H4 (cell line): ENCODE measurements at regions not wholly inside any gene's neighbourhood (a gene's known extent, or its start where the extent isn't known, plus 50 kb on each side); places are given as distances from the start of the nearest gene placed in this dataset.
"Not testable (repeated sequence)": the region's sequence is repeated elsewhere in the genome, so short reads cannot be mapped to it uniquely, and the experiment has no call there.

ENCODE experiments used
- DNase-seq: peaks from one replicate; pipeline ENCODE4 v3.0.0-alpha.2; 2015; ENCODE audit warnings: low spot score

DNA sequence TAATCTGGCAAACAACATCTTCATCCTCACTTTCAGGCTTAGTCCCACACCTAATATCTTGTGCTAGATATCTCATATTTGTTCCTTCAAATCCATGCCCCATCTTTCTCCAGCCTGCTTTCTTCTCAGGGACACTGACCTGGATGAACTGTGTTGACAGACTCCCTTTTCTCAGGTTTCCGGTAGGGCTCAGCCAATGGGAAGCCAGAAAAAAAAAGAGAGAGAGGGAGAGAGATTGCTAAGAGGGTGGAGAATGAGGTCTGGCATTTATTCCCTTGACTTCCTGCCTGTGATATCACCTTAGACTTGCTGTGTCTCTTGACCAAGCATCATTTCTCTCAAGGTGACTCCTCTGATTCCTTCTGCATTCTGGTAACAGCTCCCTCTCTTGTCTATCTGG is 145.6 kb upstream of the ABI3BP start:
- no peak for DNase-seq

DNA sequence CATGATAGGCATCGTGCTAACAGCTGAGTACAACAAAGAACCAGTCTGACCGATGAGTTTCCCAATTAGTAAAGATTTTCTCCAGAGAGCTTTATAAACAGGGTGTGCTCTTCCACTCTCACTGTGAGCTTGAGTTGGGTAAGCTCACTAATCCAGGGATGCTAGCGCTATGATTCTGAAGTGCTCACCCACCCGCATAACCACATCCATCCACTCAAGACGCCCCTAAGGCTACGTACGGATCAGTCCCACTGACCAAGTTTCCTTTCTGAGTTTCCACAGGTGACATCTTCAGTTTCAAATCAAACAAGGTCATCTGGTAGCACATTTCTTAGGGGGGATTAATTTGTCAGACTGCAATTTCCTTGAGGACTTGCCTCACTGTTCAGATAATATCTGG is 141.1 kb upstream of the ABI3BP start:
- DNase-seq = no peak

DNA sequence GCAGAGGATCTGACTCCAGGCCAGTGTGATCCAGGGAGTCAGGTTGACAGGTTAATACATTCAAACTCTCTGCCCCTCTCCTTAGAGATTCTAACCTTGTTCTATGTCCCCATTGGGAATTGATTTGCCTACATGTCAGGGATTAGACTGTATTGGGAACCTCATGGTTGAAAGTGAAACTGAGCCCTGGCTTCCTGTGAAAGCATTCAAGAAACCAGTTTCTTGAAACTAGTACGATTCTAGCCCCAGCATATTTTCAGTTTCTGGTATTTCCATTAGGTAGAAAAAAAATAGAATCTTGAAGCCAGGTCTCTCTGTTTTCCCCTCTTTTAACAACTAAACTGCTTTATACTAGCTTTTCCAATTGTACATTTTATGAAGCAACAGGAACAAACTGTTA is 140.4 kb upstream of the ABI3BP start:
- DNase-seq = no peak

DNA sequence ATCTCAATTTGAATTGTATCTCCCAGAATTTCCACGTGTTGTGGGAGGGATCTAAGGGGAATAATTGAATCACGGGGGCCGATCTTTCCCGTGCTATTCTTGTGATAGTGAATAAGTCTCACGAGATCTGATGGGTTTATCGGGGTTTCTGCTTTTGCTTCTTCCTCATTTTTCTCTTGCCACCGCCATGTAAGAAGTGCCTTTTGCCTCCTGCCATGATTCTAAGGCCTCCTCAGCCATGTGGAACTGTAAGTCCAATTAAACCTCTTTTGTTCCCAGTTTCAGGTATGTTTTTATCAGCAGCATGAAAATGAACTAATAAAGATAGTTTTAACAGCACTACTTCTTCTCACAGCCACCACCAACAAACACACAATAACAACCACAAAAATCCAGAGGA is 140.0 kb upstream of the ABI3BP start:
- not testable (repeated sequence) for DNase-seq

DNA sequence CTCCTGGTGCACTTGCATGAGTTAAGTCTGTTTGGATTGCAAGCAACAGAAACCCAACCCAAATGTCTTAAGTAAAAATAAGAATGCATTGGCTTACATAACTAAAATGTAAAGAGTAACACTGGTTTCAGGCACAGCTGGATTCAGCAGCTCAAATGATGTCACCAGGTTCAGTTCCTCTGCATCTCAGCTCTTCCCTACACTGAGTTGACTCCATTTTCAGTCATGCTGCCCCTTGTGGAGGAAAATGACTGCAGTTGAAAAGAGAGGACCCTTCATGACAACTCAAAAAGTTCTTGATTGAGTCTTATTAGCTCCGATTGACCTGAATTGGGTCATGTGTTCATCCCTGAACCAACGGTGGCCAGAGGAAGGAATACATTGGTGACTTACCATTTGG is 138.5 kb upstream of the ABI3BP start:
- DNase-seq = no peak

DNA sequence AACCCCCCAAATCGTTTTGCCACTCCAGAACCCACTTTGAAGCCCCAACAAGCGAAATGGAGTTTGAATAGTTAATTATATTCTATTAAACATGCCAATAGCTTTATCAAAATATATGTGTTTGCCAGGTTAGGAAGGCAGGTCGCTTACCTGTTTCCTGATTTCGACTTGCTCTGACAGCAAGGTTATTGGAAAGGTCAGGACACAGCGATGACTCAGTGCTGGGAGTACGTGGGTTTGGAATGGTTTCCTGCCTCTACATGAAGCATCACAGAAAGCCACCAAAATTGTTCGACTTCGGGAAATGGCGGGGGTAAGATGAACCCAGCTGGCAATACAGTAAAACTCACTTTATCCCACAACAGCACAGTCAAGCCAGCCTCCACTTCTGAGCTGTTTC is 135.6 kb upstream of the ABI3BP start:
- no peak for DNase-seq

DNA sequence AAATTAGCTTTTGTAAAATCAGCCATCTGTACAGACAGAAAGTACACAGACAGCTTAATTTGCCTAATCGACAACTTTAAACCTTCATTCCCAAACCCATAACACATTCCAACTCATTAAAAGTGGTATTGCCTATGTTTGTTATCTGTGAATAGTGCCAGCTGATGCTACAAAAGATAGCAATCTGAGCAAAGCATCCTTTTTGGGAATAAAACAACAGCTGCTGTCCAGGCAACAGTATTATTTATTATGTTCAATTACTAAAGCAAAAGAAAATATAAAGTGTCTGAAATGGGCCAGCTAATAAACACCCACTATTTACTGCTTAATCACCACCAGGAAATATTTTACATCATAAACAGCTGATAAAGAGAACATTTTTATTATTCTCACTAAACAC is 134.8 kb upstream of the ABI3BP start:
- DNase-seq = no peak

DNA sequence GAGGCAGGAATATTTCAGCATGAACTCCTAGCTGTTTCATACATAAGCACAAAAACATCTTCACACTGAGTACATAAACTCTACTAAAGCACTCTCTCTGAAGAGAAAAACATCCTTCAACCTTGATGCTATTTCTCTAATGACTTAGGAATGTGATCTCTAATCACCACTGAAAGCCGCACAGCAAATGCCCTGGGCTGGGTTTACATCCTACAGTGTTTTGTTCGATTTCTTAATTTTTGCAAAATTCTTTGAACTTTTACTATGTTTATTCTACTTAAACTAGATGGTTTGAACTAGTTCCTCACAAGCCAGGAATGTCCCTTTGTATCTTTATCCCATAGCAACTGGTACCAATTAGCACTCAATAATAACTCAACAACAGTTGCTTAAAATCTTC is 130.9 kb upstream of the ABI3BP start:
- DNase-seq = no peak

DNA sequence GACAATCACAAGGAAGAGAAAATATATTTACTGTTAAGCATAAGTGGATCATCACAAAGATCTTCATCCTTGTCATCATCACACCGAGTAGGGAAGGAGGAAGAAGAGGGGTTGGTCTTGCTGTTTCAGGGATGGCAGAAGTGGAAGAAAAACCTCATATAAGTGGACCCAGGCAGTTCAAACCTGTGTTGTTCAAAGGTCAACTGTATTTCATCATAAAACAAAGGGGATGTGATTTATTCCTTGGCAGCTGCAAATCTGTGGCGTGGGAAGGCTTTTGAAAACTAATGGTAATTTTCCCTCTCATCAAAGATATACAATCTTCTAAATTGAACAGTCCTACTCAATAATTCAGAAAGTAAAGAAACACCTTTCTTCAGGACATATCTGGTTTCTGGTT is 129.9 kb upstream of the ABI3BP start:
- DNase-seq = no peak

DNA sequence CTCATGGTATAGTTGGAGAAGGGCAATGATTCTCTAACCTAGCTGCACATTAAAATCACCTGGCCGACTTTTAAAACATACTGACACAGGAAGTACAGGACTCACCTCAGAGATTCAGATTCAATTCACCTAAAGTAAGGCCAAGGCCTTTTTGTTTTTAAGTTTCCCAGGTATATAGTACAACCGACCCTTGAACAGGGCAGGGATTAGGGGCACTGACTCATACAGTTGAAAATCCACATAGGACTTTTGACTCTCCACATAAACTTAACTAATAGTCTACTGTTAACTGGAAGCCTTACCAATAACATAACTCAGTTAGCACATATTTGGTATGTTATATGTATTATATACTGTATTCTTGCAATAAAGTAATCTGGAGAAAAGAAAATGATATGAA is 129.5 kb upstream of the ABI3BP start:
- DNase-seq = no peak

DNA sequence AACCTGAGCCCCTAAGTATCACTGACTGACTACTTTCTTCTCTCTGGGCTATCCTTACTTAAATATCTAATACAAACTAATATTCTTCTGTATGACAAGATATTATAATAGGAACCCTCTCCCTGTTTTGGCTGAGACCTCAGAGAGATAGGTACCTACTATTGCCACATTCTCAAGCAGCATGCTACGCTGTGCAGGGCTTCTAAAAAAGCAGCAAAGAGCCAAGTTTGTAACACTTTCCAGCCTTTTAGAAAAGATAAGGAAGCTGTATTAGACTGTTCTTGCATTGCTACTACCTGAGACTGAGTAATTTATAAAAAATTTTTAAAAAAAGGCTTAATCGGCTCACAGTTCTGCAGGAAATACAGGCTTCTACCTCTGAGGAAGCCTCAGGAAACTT is 126.8 kb upstream of the ABI3BP start:
- no peak for DNase-seq

DNA sequence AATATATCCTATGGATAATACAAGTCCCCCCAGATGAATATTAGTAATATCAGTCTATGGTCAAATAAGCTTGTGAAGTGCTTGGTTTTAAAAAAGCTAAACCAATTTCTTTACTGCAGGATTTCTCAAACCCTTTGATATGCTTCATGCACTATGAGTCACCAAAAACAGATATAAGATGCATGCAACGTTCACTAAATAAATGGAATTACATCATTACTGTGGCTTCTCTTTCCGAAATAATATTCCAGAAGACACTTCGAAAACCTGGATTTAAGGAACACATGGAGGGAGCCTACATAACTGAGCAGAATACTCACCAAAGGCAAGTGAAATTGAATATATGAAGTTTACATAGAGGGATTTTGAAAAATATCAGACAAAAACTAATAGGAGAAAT is 126.3 kb upstream of the ABI3BP start:
- DNase-seq = peak; percentile 23

DNA sequence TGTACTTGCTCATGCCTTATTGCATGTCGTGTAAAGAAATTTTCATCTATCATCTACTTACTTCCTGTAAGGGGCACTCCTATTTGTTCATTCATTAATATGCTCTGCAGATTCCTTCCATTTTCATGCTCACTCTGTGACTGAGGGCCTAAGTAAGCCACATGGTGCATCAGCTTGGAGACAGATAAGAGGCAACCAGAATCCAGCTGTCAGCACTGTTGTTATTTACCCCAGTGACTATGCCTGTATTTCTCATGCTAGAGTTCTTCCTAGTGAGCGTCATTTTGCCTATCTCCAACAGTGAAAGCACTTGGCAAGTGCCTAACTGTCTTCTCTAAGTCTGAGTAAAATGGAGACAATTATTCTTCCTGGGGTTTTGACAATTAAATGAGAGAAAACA is 124.8 kb upstream of the ABI3BP start:
- no peak for DNase-seq

DNA sequence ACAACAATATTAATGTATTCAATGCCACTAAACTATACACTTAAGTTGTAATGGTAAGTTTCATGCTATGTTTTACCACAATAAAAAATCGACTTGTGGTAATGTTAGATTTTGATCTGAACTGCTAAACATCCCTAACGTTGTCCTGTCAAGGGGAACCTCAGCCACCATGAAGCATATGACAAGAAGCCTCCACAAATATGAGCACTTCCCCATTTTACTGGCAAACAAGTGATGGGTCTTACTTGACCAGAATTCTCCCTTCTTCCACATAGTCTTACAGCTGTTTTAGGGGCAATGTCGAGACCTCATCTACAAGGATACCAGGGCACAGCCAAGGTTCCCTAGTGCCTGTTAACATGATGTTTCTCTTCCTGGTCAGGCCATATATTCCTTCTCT is 124.2 kb upstream of the ABI3BP start:
- no peak for DNase-seq

DNA sequence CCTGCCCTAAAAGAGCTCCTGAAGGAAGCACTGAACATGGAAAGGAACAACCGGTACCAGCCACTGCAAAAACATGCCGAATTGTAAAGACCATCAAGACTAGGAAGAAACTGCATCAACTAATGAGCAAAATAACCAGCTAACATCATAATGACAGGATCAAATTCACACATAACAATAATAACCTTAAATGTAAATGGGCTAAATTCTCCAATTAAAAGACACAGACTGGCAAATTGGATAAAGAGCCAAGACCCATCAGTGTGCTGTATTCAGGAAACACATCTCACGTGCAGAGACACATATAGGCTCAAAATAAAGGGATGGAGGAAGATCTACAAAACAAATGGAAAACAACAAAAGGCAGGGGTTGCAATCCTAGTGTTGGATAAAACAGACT is 117.1 kb upstream of the ABI3BP start:
- DNase-seq = not testable (repeated sequence)

DNA sequence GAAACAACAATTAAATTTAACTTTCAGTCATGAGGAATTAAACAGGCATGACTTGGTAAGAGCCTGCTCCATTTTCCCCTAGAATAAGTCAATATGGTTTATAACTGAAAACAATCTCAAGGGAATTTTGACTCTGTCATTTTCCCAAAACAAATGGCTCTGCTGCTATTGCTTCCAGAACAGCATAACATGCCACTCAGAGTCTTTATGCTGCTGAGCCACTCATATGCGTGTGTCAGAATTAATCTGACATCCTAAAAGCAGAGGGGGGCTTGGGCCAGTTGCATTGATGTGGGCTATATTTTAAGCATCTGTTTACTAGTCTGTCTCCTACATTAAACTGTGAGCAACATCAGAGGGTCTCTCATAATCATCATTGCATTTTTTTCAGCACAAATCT is 111.1 kb upstream of the ABI3BP start:
- no peak for DNase-seq

DNA sequence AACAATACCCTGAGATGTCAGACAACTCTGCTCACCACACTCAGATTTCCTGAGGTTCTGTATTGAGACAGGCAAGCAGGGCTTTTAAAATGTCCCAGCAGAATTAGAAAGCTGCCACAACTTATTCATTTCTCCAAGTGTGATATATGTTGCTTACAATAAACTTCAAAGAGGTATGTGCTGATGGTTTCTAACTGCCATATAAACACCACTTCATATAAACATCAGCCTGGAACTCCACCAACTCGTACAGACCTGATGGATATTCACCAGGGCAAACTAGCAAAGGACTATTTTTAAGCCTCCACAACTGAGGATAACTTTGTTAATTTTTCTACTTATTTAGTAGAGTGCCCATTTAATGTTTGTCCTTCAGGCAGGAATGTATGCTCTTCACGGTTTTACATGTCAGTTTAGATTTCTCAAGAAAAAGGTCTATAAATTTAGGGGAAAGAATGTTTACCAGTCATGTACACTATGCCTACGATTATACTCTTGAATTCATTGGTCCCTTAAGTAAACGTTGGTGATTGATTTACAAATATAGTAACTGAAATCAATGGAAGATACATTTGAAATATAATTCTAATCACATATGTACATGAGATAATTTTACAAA is 109.6 kb upstream of the ABI3BP start:
- peak; percentile 61 for DNase-seq

DNA sequence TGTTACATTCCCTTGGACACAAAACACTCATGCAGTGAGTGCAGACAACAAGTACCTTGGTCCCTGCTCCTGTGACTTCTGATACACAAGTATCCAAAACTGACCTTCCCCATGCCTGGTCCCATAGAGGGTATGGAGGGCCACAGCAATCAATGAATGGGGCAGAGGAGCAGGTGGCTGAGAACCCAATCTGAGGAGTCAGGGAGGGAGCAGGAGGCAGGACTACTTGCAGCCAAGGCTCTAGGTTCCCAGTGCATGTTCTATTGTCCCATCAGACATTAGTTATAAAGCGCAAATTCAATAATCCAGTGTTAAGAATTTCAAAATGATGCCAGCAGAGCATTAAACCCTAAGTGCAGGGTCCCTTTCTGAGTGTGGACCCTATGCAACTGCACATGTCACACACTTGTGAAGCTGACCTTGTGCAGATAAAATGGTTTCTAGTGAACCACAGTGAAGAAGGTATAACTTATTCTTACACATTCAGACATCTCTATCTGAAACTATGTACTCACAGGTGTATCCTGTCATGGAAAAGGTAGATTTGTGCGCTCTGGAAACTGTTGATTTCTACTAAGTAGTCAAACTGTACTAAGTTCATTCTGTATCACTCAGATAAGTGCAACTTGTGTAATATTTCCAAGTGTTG is 107.3 kb upstream of the ABI3BP start:
- no peak for DNase-seq

DNA sequence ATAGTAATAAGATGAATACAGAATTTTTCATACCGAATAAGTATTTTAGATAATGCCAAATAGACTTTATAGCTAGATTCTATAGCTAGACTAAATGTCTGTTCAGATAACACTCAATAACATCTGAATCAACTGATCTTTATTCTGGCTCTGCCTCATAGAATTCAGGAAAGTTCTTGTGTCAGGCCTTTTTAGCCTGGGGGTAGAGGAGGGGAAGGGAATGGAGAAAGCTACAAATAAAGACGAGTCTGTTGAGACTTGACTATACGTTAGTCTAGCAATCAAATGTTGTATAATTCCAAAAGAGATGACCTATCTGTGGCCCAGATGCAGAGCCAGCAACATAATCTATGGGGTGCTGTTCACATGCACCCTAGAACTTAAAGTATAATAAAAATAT is 106.6 kb upstream of the ABI3BP start:
- DNase-seq = no peak

DNA sequence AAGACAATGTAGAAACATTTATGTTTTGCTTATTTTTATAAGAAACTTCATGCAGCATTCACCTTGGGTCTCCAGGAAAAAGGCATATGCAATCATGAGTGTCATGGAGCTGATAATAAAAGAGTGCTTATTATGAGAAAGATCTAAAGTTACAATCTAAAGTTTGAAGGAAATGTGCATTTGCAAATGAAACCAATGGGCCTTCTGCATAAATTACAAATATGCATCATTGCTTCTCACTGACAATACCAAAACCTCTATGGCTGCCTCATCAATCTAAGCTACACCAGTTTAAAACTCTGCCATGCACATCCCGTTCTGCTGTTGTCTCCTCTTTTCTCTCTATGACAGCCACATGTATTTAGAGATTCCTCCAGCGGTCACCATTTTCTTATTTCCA is 103.2 kb upstream of the ABI3BP start:
- DNase-seq = no peak

DNA sequence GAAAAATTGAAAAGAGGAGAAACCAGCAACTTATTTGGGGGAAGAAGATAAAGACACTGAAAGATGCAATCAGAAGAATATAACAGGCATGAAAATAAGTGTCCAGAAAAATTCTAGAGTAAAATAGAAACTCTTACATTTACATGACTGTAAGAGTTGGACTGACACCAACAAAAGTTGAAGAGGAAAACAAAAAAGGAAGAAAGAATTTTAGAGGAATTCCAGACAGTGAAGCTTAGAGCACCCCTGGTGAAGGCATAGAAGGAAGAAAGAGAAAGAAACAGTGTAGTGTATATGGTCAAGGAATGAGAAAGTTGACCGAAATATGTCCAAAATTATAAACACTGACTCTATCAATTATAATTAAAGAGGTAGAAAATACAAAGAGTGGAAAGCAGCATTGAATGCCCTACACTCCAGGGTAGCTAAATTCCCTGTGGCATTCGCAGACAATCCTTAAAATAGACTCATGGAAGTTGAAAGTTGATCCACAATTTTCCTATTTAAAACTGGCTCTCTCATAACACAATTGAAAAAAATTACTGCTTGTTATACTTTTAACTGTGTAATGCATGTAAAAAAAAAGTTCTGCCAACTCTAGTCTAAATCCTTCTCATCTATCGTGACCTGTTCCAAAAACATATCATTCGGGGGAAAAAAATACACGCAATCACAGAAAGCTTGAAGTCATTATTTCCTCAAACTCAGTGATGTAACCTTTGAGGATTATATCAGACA is 102.6 kb upstream of the ABI3BP start:
- no peak for DNase-seq

DNA sequence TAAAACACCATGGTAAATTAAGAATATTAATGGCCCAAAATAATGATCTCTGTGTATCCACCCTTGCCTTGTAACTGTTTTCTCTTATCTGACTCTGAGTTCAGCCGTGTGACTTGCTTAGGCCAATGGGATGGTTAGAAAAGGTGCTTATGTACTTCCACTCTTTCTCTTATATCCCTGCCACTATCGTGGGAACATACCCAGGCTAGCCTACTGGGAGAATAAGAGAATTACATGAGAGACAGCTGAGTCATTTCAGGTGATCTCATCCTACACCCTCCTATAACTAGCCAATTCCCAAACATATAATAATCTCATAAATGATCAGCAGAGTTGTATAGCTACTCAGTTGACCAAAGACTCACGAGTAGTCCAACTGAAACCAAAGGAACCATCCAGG is 98.3 kb upstream of the ABI3BP start:
- peak; percentile 77 for DNase-seq

DNA sequence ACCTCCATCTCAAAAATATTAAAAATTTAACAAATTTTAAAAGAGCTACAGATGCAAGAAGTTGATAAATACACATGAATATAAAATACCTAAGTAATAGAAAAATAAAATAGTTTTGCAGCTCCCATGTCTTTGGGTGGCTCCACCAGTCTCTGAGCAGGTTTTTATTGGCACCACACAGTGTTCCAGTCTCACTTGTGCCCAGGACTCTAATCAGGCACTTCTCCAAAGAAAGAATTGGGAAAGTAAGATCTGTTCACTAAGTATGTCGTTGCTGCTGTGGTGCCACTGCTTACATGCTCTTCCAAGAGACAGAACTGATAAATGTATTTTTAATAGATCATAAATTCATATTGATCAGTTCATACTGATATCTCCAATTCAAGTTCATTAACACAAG is 92.5 kb upstream of the ABI3BP start:
- no peak for DNase-seq

DNA sequence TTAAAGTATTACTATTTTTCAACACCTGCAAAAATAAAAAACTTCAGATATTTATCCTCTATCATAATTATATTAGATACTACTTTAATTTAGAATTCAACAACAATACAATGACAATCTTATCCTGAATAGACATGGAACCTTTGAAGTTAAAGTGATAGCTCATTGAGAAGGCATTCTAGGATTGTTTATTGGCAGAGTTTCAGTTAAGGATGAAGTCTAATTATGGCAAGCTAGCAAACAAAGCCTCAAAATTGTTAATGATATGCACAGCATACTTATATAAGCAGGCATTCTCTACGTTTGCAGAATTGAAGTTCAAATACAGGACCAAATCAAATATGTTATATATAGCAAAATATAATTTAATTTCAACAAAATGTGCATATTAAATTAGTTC is 91.2 kb upstream of the ABI3BP start:
- no peak for DNase-seq
